ENCODE measurements at regions not wholly inside any gene's neighbourhood (a gene's known extent, or its start where the extent isn't known, plus 50 kb on each side); places are given as distances from the start of the nearest gene placed in this dataset. TPM values are rescaled to one million over a fixed set of nuclear protein-coding genes. Genes with fewer than 3 reads are reported as not detected.

DNA sequence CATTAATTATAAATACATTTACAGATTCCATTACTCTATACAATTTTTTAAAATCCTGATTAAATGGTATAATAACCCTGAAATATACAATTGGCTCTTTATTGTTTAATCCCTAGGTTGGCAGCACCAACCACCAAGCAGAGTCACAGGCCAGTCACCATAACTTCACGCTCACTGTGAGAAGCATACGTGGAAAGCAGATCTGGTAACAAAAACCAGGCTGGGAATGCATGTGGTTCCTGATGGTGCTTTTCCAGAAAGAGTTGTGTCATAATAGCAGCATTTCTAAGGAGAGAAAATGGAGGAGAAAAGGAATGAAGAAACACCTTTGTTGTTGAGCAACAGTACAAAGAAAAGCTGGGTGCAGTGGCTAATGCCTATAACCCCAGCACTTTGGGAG is 66.1 kb downstream of the SIX6 start:
- H4K20me1 ChIP-seq (ENCODE audit: insufficient read depth, low read length): no peaks in the 10 kb centered on the region
- no peaks in the 10 kb centered on the region for H3K36me3 ChIP-seq (ENCODE audit: insufficient read depth, low read length)
- no peak for DNase-seq (ENCODE audit: insufficient read length, low spot score, missing footprints)
- H3K4me2 ChIP-seq (ENCODE audit: insufficient read depth, low read length): no peak overlapping the region
- H3K9me3 ChIP-seq (ENCODE audit: low read depth, low read length): no peaks in the 10 kb centered on the region
- H3K79me2 ChIP-seq (ENCODE audit: insufficient read depth, low read length): no peaks in the 10 kb centered on the region
- peaks cover 27% of the 10 kb centered on the region for H3K4me1 ChIP-seq (ENCODE audit: insufficient read depth, low read length)
- no peaks in the 10 kb centered on the region for H3K27me3 ChIP-seq (ENCODE audit: insufficient read depth, low read length)
- no peak overlapping the region for H3K27ac ChIP-seq (ENCODE audit: low read depth, low read length)
- no peak for TF ChIP-seq CTCF (IDR thresholded peaks at IDR 0.05; ENCODE audit: extremely low read depth, low read depth, low read length)
- no peak overlapping the region for H3K4me3 ChIP-seq (ENCODE audit: insufficient read depth, low read length)
- no peak overlapping the region for H2AFZ ChIP-seq (ENCODE audit: low read length)

- no peaks in the 10 kb centered on the region for H3K36me3 ChIP-seq (ENCODE audit: insufficient read depth, low read length)
- no peaks in the 10 kb centered on the region for H3K9me3 ChIP-seq (ENCODE audit: low read depth, low read length)
- no peaks in the 10 kb centered on the region for H4K20me1 ChIP-seq (ENCODE audit: insufficient read depth, low read length)
- H3K4me2 ChIP-seq (ENCODE audit: insufficient read depth, low read length): no peak overlapping the region
- H3K4me1 ChIP-seq (ENCODE audit: insufficient read depth, low read length): peaks cover under 1% of the 10 kb centered on the region
- no peak overlapping the region for H3K4me3 ChIP-seq (ENCODE audit: insufficient read depth, low read length)
- H3K79me2 ChIP-seq (ENCODE audit: insufficient read depth, low read length): no peaks in the 10 kb centered on the region
- no peaks in the 10 kb centered on the region for H3K27me3 ChIP-seq (ENCODE audit: insufficient read depth, low read length)
- no peak for DNase-seq (ENCODE audit: insufficient read length, low spot score, missing footprints)
- no peak overlapping the region for H3K27ac ChIP-seq (ENCODE audit: low read depth, low read length)
- H2AFZ ChIP-seq (ENCODE audit: low read length): no peak overlapping the region
- TF ChIP-seq CTCF (IDR thresholded peaks at IDR 0.05; ENCODE audit: extremely low read depth, low read depth, low read length): no peak
Measured at GRCh38 chr14:60585676-60586075, 63.6 kb downstream of the SIX1 start.

GRCh38 chr14:60589442-60589841 is 59.8 kb downstream of the SIX1 start:
- no peak overlapping the region for H3K4me3 ChIP-seq (ENCODE audit: insufficient read depth, low read length)
- no peak overlapping the region for H2AFZ ChIP-seq (ENCODE audit: low read length)
- no peaks in the 10 kb centered on the region for H3K27me3 ChIP-seq (ENCODE audit: insufficient read depth, low read length)
- H3K9me3 ChIP-seq (ENCODE audit: low read depth, low read length): no peaks in the 10 kb centered on the region
- H3K4me1 ChIP-seq (ENCODE audit: insufficient read depth, low read length): peaks cover 4% of the 10 kb centered on the region
- DNase-seq (ENCODE audit: insufficient read length, low spot score, missing footprints): no peak
- TF ChIP-seq CTCF (IDR thresholded peaks at IDR 0.05; ENCODE audit: extremely low read depth, low read depth, low read length): no peak
- no peak overlapping the region for H3K27ac ChIP-seq (ENCODE audit: low read depth, low read length)
- H3K79me2 ChIP-seq (ENCODE audit: insufficient read depth, low read length): no peaks in the 10 kb centered on the region
- no peaks in the 10 kb centered on the region for H3K36me3 ChIP-seq (ENCODE audit: insufficient read depth, low read length)
- no peaks in the 10 kb centered on the region for H4K20me1 ChIP-seq (ENCODE audit: insufficient read depth, low read length)
- H3K4me2 ChIP-seq (ENCODE audit: insufficient read depth, low read length): no peak overlapping the region

DNA sequence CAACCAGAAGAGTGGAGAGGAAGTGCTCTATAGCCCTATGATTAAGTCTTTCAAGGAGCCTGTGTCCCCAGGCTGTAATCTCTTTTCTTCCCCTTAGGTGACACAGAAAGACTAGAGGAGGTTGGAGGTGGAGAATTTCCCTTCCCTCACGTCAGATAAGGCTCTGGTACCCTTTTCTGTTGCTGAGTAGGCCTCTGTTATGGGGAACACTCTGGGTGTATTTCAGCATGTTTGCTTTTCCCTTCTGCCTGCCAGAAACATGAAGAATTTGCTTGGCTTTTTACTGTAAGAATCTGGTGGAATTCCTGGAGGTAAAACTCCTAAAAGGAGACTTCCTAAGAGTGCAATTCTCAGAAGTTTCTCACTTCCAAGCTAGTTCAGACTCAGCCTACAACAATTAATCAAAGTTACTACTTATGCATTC is 58.3 kb downstream of the SIX1 start:
- Histone ChIP-seq H3K79me2 (ENCODE audit: insufficient read depth, low read length) (no peaks in the 10 kb centered on the region), H3K4me1 (ENCODE audit: insufficient read depth, low read length) (peaks cover 4% of the 10 kb centered on the region), H4K20me1 (ENCODE audit: insufficient read depth, low read length) (no peaks in the 10 kb centered on the region), H3K27ac (ENCODE audit: low read depth, low read length) (peak overlapping the region; percentile 37), H3K4me2 (ENCODE audit: insufficient read depth, low read length) (no peak overlapping the region), H3K4me3 (ENCODE audit: insufficient read depth, low read length) (no peak overlapping the region), H3K36me3 (ENCODE audit: insufficient read depth, low read length) (no peaks in the 10 kb centered on the region), H2AFZ (ENCODE audit: low read length) (peak overlapping the region; percentile 53), H3K27me3 (ENCODE audit: insufficient read depth, low read length) (no peaks in the 10 kb centered on the region), H3K9me3 (ENCODE audit: low read depth, low read length) (no peaks in the 10 kb centered on the region)
- DNase-seq (ENCODE audit: insufficient read length, low spot score, missing footprints): no peak
- TF ChIP-seq CTCF (IDR thresholded peaks at IDR 0.05; ENCODE audit: extremely low read depth, low read depth, low read length): no peak

Small RNAs in the stretch of these regions (small RNA-seq; reads per million reads assigned to genes)
- not detected for gene AL049874.2
